Myocyte (in vitro differentiated cells): ENCODE measurements at regions not wholly inside any gene's neighbourhood (a gene's known extent, or its start where the extent isn't known, plus 50 kb on each side); places are given as distances from the start of the nearest gene placed in this dataset.

Experiments used
- DNase-seq: peaks from one replicate; pipeline ENCODE4 v3.0.0-alpha.2; 2012; ENCODE audit warnings: low read depth

DNA sequence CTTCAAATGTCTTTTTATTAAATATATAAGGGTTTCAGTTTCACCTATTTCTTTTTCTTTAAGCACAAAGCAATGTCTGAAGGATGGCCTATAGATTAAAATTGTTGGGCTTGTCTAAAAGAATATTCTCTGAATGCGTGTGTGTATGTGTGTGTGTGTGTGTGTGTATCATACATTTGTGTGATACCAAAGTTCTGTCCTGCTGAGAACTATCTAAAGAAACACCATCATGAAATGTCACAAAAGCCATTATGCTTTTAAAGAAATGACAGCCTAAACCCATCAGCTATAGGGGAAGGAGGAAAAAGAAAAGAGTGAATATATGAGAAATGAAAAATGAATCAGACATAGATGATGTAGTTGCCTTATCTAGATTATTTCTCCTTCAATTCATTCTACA, 1501.5 kb upstream of the TENM3 start:
- DNase-seq: no peak

GRCh38 chr4:180745019-180745418, 1498.2 kb upstream of the TENM3 start:
- no peak for DNase-seq

DNA sequence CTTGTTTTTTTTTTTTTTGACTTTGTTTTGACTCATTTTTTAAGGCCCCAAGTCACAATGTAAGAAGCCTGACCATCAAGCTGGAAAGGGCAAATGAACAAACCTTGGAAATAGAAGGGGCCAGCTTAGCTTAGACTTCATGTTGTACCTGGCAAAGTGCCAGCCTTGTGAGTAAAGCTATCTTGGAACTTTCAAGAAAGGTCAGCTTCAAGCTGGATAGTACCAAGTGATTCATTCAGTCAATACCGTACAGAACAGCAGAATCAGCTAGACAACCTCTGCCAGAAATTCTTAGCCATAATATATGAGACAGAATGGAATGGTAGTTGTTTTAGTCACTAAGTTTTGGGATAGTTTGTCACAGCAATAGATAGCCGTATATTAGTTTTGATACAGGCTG, 1492.2 kb upstream of the TENM3 start:
- no peak for DNase-seq

DNA sequence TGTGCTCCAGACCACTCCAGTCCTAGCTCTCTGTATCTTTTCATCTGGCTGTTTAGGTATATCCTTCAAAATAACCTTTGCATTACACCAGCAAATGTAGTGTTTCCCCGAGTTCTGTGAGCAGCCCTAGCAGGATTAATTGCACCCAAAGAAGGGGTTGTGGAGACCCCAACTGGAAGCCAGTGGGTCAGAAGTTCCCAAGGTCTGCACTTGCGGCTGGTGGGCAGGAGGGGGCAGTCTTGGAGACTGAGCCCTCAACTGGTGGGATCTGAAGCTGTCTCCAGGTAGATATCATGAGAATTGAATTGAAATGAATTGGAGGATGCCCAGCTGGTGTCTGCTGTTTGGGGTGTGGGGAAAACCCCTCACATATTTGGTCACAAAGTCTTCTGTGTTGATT, 1485.3 kb upstream of the TENM3 start:
- no peak for DNase-seq

- no peak for DNase-seq
Observed at GRCh38 chr4:180766045-180766444, 1477.2 kb upstream of the TENM3 start.

GRCh38 chr4:180766944-180767729, 1476.1 kb upstream of the TENM3 start:
- no peak for DNase-seq

DNA sequence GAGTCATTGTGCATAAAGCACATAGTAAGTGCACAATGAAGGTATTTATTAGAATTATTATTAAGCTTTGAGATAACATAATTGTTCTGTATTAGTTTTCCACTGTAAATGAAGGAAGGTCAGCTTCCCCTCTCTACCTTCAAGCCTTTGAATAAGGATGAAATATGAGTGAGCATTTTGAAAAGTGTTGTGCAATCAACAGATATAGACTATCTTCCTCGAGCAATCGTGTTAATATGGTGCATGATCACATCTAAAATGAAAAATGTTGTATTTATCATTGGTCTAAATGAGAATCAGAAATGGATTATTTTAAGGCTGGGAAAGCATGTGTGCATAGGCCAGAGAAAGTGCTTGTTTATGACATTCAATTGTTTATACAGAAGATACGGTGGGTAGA, 1474.6 kb upstream of the TENM3 start:
- no peak for DNase-seq

DNA sequence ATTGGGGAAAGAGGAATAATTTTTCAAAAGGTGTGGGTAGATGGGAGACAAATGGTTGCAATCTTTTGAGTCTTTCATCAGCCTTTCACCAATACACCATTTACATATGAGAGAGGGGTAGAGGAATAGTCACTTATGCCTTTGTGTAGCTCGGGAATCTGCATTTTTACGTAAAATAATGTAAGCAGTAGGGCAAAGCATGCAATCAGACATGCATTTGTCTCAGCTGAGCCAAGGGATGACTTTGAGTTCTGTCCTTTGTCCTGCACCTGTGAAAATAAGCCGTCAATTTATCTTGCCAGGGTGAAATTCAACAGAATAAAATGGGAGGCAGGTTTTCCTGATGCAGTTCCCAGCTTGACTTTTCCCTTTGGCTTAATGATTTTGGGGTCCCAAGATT, 1473.4 kb upstream of the TENM3 start:
- no peak for DNase-seq

- DNase-seq: no peak
Observed at GRCh38 chr4:180770265-180770664, 1472.9 kb upstream of the TENM3 start.

- DNase-seq: no peak
Observed at GRCh38 chr4:180784940-180785339, 1458.3 kb upstream of the TENM3 start.

GRCh38 chr4:180788729-180789128, 1454.5 kb upstream of the TENM3 start:
- DNase-seq: no peak

DNA sequence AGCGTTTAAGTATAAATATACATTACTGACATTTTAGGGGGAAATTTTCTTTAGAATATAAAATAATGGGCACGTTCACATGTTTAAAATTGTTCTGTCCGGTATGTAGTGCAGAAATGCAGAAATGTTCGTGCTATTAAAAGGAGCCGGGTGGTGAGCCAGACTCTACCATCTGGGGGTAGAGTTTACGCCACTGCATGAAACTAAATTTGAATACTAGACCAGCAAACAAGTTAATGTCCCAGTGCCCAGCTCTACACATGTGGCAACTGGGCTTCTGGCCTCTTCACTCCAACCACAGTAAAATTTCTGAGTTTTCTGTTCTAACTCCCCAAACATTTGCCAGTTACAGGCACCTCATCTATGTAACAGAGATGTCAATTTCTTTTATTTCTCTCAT, 1453.3 kb upstream of the TENM3 start:
- no peak for DNase-seq

- DNase-seq: no peak
Observed at GRCh38 chr4:180790471-180790870, 1452.7 kb upstream of the TENM3 start.

- no peak for DNase-seq
Observed at GRCh38 chr4:180792541-180792940, 1450.7 kb upstream of the TENM3 start.

DNA sequence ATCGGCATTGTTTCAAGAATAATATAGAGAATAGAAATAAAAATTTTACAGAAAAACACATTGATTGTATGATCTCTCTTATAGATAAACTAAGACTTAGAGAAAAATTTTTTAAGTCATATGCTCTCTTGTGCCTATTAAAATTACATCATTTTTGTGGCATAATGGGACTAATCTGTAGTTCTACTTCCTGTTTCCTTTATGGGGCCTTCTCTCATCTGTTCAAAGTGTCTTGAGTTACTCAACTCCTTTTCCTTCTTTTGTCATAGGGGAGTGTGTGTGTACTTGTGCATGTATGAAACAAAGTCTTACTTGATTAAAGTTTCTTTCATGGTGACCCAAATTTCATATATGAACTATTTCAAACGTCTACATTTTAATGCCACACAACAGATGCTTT, 1448.9 kb upstream of the TENM3 start:
- DNase-seq: no peak

- DNase-seq: no peak
Observed at GRCh38 chr4:180798036-180798577, 1445.1 kb upstream of the TENM3 start.

- DNase-seq: no peak
Observed at GRCh38 chr4:180799798-180800197, 1443.4 kb upstream of the TENM3 start.

- no peak for DNase-seq
Observed at GRCh38 chr4:180805101-180805500, 1438.1 kb upstream of the TENM3 start.

DNA sequence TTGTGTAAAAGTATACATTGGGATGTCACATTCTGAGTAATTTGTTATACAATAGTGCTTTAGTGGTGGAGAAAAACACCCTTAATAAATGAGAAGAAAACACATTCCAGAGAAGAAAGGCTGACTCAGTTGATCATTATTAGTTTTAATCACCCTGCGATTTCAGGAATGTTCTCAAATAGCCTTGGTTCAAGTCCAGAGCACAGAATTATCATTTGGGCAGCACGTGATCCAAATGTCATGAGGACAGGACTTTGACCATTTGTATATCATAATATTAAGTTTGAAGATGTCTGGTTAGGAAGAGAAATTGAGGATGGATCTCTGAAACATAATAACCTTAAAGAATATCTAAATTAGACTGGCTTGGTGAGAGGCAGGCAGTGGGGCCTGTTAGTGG, 1434.3 kb upstream of the TENM3 start:
- no peak for DNase-seq

DNA sequence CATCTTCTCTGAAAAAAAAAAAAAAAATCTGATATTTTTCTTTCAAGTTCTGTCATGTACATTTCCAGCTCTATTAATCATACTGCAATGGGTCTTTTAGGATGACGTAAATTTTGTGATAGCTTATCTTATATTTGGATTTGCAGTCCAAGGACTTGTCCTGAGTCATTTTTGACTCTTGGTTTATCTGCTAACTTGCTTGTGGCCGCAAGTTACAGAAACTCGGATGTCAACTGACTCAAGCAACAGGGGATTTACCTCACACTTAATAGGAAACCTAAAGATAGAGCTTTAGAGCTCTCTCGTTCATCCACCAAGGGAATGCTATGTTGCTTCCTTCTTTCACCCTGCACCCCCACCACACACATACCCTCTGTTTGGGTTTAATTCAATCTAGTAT, 1433.8 kb upstream of the TENM3 start:
- DNase-seq: no peak

DNA sequence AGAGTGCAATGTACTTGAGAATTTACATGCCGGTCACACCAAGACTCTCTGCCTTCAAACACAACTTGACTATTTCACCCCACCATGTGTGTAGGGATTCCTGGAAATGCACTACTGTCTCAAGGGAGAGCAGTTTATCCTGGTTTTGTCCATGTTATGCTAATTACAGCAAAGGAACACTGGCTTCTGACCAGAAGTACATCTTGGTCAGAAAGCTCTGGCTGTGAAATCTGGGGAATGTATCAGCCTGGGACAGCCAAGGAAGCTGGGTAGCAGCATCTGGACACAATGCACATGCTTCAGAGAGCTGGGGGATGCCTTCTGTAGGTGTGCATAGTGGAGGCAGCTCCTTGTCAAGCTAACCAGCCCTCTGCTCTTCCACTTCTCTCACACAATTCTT, 1432.6 kb upstream of the TENM3 start:
- DNase-seq: no peak

DNA sequence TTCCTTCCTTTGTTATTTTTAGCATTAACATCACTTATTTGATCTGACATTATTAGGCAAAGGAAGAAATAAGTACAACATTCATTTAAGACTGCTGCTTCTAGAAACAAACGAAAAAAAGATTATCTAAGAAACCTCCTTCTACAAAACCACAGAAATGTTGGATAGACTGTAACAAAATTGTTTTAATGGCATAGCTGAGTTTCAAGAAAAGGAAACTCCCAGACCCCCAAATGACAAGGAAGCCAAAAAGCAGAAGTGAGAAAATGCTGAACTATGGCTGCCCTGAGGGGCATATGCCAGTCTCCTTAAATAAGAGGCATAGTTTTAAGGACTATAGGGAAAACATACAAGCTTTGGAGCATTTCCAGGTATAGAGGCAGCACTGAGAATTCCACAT, 1431.6 kb upstream of the TENM3 start:
- no peak for DNase-seq

GRCh38 chr4:180812783-180813182, 1430.4 kb upstream of the TENM3 start:
- no peak for DNase-seq
